C4-2B (cell line): ENCODE measurements at regions not wholly inside any gene's neighbourhood (a gene's known extent, or its start where the extent isn't known, plus 50 kb on each side); places are given as distances from the start of the nearest gene placed in this dataset.
A peak's percentile ranks its signal among the peaks of the same experiment; 100 is the strongest.

Source experiments
- H3K27ac ChIP-seq: fragments of 450-650 bp; 2 replicates; pipeline ENCODE4 v1.5.1; 2017
- ZFX ChIP-seq: fragments of 450-650 bp; IDR thresholded peaks from 2 replicates; pipeline ENCODE4 v1.6.1; 2017
- TF ChIP-seq, protein P1 (sequence below): fragments of 450-650 bp; conservative IDR thresholded peaks from 2 replicates; pipeline ENCODE4 v1.5.1; 2017; ENCODE audit warnings: mild to moderate bottlenecking

DNA sequence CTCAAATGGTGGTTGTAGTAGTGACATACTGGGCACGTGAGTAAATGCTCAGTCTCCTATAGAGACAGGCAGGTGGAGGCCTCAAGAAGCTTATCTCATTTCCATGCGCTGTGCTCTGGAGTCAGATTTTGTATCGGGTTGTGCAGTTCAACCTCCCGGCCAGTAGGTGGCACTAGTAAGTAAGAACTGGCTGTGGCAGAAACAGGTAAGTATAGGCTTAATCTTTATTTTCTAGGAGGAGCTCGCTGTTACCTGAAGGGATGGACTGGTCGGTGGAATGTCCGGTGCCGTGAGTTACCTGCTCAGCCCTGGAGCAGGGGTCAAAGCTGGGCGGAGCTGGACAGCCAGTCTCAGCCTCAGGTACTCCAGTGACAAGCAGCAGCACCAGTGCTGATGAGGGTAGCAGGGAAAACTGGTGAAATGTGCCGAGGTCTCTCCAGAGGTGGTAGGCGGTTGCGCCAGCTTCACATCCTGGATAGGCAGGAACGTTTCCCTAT, 880.1 kb upstream of the SEMA6A start:
- TF ChIP-seq ZFX = no peak
- TF ChIP-seq, protein P1, sequence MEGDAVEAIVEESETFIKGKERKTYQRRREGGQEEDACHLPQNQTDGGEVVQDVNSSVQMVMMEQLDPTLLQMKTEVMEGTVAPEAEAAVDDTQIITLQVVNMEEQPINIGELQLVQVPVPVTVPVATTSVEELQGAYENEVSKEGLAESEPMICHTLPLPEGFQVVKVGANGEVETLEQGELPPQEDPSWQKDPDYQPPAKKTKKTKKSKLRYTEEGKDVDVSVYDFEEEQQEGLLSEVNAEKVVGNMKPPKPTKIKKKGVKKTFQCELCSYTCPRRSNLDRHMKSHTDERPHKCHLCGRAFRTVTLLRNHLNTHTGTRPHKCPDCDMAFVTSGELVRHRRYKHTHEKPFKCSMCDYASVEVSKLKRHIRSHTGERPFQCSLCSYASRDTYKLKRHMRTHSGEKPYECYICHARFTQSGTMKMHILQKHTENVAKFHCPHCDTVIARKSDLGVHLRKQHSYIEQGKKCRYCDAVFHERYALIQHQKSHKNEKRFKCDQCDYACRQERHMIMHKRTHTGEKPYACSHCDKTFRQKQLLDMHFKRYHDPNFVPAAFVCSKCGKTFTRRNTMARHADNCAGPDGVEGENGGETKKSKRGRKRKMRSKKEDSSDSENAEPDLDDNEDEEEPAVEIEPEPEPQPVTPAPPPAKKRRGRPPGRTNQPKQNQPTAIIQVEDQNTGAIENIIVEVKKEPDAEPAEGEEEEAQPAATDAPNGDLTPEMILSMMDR = peak; percentile 87
- H3K27ac ChIP-seq = peak overlapping the region; percentile 52

DNA sequence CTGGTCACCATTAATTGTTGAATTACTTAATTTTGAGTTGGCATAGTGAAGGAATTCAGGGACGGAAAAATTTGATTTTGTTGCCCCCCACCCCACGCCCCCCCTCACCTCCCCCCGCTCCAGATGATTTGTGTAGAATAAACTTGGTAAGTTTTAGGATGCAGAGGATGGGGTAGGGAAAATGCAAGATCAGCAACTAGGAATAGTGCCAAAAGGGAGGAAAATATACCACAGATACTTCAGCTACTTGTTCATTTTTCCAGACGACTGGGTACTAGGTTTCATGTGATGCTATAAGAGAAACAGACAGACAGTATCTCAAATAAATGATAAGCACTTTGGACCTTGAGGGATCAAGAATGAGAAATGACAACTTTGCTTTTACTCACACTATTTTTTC, 862.2 kb upstream of the SEMA6A start:
- no peak overlapping the region for H3K27ac ChIP-seq
- TF ChIP-seq, protein P1 = no peak
- TF ChIP-seq ZFX = no peak

DNA sequence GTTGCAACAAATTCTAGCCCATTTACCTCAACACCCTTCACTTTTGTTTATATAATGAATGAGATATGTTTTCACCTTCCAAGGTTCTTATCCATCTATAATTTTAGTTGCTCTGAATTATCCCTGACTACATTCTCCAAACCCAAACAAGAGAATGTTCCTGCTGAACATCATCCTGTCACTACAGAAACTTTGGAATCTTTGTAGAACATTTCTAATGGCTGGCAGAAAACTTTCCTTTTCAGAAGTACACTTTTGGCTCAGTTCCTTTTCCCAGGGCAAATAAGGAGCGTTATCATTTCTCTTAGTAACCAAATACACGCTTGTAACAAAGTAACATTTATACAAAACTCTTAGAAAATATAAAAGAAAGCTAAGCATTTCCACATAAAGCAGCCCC, 860.6 kb upstream of the SEMA6A start:
- H3K27ac ChIP-seq = no peak overlapping the region
- TF ChIP-seq ZFX = no peak
- TF ChIP-seq, protein P1 = no peak

DNA sequence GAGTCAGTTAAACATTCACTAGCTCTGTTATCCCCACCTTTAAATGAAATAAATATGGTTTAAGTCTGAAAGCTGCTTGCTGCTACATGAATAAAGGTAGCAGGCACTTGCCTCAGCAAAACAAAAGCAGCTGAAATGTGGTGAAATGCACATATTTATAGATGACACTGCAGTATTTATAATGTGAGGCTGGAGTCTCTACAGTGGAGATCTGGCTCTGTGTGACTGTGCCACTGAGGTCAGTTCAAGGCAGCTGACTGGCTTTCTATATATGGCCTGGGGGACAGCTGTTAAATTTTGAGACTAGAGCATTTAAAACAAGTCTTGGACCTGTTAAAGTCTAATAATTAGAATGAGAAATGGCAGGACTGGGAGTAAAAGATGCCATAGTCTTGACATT, 859.6 kb upstream of the SEMA6A start:
- no peak overlapping the region for H3K27ac ChIP-seq
- no peak for TF ChIP-seq ZFX
- TF ChIP-seq, protein P1 = no peak

DNA sequence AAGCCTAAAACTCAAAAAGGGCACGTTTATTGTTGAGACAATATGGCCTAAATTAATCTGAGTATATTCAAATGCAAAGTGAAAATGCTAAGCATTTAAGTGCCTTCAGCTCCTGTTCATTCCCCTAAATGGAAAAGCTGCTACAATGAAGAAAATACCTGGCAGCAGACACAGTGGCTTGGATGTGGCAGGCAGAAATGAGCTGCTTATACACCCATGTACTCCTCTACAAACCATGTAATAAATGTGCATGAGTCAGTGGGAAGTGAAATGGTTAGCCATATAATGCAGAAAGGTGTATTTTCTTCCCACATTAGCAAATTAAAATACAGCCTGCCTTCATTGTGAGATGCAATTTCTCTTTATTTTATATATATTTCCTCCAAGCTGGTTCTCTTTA, 859.2 kb upstream of the SEMA6A start:
- TF ChIP-seq, protein P1 = no peak
- no peak for TF ChIP-seq ZFX
- no peak overlapping the region for H3K27ac ChIP-seq

DNA sequence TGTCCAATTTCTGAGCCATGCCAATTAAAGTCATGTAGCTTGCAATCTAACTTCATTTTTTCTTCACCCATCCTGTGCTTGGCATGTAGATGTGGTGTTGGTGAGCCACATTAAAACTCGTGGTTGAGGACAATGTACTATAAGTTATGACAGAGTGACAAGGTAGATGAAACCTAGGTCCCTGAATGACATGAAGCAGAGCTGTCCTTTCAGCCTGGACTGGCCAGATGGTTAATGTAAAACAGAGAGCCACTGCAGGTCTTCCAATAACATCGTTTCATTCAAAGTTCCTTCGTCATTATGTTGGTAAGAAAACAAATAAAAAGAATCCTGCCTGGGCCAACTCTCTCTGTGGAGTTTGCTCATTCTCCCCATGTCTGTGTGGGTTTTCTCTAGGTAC, 856.5 kb upstream of the SEMA6A start:
- no peak for TF ChIP-seq ZFX
- TF ChIP-seq, protein P1 = no peak

DNA sequence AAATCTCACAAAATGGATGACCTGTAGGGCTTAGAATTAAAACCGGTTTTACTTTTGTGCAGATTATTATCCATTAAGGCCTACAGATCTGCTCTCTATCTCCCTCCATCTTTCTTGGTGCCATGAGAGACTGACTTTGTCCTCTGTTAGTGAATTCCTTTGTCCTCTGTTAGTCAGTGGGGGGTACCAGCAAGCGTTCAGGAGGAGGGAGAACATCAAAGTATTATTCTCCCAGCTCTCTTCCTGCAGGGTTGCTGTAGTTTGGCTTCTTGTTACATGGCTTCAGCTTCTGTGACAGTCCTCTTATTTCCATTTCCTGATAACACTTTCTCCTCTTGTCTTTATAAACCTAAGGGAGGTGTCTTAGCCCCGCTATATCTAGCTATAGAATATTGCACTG, 850.5 kb upstream of the SEMA6A start:
- no peak overlapping the region for H3K27ac ChIP-seq
- TF ChIP-seq, protein P1 = no peak

More for the DNA sequence above, 856.5 kb upstream of the SEMA6A start:
- H3K27ac ChIP-seq = no peak overlapping the region
